ENCODE measurements at regions not wholly inside any gene's neighbourhood (a gene's known extent, or its start where the extent isn't known, plus 50 kb on each side); places are given as distances from the start of the nearest gene placed in this dataset.

DNA sequence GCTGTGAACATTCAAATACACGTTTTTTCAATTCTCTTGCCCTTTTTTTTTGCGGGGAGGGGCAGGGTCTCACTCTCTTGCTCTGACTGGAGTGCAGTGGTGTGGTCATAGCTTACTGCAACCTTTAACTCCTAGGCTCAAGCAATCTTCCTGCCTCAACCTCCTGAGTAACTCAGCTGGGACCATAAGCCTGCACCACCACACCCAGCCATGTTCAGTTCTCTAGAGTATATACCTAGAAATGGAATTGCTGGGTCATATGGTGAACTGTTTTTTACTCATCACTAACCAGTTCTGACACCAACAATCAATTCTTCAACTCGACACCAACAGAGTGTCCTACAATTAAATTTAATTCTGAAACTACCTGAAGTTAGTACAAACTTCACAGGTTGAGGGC is 85.5 kb upstream of the ZNF169 start:
- H3K36me3 ChIP-seq, result peaks cover 47% of the 10 kb centered on the region
- no peak for DNase-seq
- peaks cover 77% of the 10 kb centered on the region for H3K4me1 ChIP-seq
- H3K27ac ChIP-seq, result no peak overlapping the region
- ATAC-seq, result no peak
- TF ChIP-seq, protein P1, sequence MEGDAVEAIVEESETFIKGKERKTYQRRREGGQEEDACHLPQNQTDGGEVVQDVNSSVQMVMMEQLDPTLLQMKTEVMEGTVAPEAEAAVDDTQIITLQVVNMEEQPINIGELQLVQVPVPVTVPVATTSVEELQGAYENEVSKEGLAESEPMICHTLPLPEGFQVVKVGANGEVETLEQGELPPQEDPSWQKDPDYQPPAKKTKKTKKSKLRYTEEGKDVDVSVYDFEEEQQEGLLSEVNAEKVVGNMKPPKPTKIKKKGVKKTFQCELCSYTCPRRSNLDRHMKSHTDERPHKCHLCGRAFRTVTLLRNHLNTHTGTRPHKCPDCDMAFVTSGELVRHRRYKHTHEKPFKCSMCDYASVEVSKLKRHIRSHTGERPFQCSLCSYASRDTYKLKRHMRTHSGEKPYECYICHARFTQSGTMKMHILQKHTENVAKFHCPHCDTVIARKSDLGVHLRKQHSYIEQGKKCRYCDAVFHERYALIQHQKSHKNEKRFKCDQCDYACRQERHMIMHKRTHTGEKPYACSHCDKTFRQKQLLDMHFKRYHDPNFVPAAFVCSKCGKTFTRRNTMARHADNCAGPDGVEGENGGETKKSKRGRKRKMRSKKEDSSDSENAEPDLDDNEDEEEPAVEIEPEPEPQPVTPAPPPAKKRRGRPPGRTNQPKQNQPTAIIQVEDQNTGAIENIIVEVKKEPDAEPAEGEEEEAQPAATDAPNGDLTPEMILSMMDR (IDR thresholded peaks at IDR 0.05), result no peak
- no peak overlapping the region for H3K4me3 ChIP-seq
- no peaks in the 10 kb centered on the region for H3K27me3 ChIP-seq
- no peaks in the 10 kb centered on the region for H3K9me3 ChIP-seq
- intact Hi-C loops (cut with DNase I), result no loop called here

DNA sequence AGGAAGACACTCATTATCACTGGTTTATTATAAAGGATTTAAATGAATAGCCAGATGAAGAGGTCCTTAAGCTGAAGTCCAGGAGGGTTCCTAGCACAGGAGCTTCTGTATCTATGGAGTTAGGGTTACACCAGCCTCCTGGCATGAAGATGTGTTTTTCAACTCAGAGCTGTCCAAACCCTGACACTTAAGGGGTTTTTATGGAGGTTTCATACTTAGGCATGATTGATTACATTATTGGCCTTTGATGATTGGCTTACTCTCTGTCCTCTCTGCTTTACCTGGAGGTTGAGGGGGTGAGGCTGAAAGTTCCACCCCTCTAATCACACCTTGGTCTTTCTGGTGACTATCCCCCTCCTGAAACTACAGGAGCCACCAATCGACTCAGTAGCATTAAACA is 84.9 kb upstream of the ZNF169 start:
- no peak overlapping the region for H3K4me3 ChIP-seq
- peaks cover 79% of the 10 kb centered on the region for H3K4me1 ChIP-seq
- TF ChIP-seq, protein P1 (IDR thresholded peaks at IDR 0.05), result no peak
- no peaks in the 10 kb centered on the region for H3K9me3 ChIP-seq
- no peak for ATAC-seq
- DNase-seq, result no peak
- H3K36me3 ChIP-seq, result peaks cover 50% of the 10 kb centered on the region
- no peaks in the 10 kb centered on the region for H3K27me3 ChIP-seq
- H3K27ac ChIP-seq, result no peak overlapping the region
- intact Hi-C loops (cut with DNase I), result no loop called here

DNA sequence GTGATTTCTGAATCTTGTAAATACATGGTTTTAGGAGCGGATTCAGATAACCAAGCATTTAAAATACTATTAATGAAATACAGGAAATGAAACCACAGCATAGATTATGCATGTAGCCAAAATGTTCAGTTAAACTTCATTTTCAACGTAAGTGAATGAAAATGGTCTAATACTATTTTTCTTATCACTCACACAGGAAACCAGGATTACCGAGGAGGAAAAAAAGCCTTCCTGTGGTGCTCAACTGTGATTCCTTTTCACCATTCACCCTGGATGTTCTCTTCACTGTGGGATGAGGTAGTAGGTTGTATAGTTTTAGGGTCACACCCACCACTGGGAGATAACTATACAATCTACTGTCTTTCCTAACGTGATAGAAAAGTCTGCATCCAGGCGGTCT is 83.4 kb upstream of the ZNF169 start:
- H3K4me3 ChIP-seq, result no peak overlapping the region
- H3K9me3 ChIP-seq, result no peaks in the 10 kb centered on the region
- intact Hi-C loops (cut with DNase I), result no loop called here
- peaks cover 59% of the 10 kb centered on the region for H3K36me3 ChIP-seq
- no peak for ATAC-seq
- no peaks in the 10 kb centered on the region for H3K27me3 ChIP-seq
- no peak for DNase-seq
- H3K27ac ChIP-seq, result no peak overlapping the region
- TF ChIP-seq, protein P1 (IDR thresholded peaks at IDR 0.05), result no peak
- H3K4me1 ChIP-seq, result peaks cover 68% of the 10 kb centered on the region

DNA sequence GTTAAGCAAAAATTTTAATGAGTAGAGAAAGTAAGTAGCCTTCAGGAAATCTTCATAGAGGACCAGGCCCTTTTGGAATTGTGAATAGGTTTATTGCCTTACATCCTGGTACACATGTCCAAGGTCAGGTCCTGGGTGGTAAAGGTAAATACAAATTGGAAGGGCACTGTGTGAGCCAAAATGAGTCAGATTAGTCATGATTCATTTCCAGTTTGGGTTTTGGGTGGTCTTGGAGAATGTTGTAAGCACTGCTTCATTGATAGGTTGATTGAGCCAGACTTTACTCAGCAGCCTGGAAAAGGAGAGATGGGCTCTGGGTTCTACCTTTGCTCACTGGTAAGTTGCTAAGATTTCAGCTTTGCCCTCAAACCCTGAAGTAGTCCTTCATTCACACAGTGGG is 82.5 kb upstream of the ZNF169 start:
- peaks cover 53% of the 10 kb centered on the region for H3K36me3 ChIP-seq
- H3K27ac ChIP-seq, result no peak overlapping the region
- no peak overlapping the region for H3K4me3 ChIP-seq
- ATAC-seq (no peak), DNase-seq (no peak)
- H3K27me3 ChIP-seq, result no peaks in the 10 kb centered on the region
- no peaks in the 10 kb centered on the region for H3K9me3 ChIP-seq
- TF ChIP-seq, protein P1 (IDR thresholded peaks at IDR 0.05), result no peak
- H3K4me1 ChIP-seq, result peaks cover 61% of the 10 kb centered on the region
- intact Hi-C loops (cut with DNase I), result no loop called here

DNA sequence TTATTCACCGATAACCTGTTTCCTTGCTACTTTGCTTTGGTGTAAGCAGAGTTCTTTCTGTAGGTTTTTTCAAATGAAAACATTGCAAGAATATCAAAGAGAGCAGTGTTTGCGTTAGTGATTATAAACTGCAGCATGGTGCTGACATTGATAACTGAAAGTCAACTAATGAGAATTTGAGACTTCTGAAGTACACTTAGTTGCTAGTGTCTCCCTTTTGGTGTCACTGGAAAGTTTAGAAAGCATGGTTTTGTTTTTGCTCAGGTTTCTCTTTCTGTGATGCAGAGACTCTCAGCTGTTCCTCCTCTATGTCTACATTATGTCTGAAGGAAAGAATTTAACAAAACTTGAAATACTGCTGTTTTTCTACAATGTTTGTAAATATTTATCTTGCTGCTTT is 80.2 kb upstream of the ZNF169 start:
- no peaks in the 10 kb centered on the region for H3K9me3 ChIP-seq
- intact Hi-C loops (cut with DNase I), result no loop called here
- H3K4me1 ChIP-seq, result peaks cover 46% of the 10 kb centered on the region
- DNase-seq, result no peak
- ATAC-seq, result no peak
- no peak overlapping the region for H3K27ac ChIP-seq
- H3K36me3 ChIP-seq, result peaks cover 55% of the 10 kb centered on the region
- TF ChIP-seq, protein P1 (IDR thresholded peaks at IDR 0.05), result no peak
- H3K4me3 ChIP-seq, result no peak overlapping the region
- H3K27me3 ChIP-seq, result no peaks in the 10 kb centered on the region
